ENCODE measurements at regions not wholly inside any gene's neighbourhood (a gene's known extent, or its start where the extent isn't known, plus 50 kb on each side); places are given as distances from the start of the nearest gene placed in this dataset.

GRCh38 chr15:38182900-38183299 is 69.7 kb upstream of the SPRED1 start:
- no peak overlapping the region for H3K4me2 ChIP-seq (ENCODE audit: low read length)
- H3F3A ChIP-seq (ENCODE audit: insufficient read depth, low read length, poor library complexity, severe bottlenecking), result no peaks in the 10 kb centered on the region
- TF ChIP-seq RAD21 (conservative IDR thresholded peaks at IDR 0.05), result no peak
- no peak for TF ChIP-seq REST (IDR thresholded peaks at IDR 0.05; ENCODE audit: borderline replicate concordance)
- TF ChIP-seq, protein P1, sequence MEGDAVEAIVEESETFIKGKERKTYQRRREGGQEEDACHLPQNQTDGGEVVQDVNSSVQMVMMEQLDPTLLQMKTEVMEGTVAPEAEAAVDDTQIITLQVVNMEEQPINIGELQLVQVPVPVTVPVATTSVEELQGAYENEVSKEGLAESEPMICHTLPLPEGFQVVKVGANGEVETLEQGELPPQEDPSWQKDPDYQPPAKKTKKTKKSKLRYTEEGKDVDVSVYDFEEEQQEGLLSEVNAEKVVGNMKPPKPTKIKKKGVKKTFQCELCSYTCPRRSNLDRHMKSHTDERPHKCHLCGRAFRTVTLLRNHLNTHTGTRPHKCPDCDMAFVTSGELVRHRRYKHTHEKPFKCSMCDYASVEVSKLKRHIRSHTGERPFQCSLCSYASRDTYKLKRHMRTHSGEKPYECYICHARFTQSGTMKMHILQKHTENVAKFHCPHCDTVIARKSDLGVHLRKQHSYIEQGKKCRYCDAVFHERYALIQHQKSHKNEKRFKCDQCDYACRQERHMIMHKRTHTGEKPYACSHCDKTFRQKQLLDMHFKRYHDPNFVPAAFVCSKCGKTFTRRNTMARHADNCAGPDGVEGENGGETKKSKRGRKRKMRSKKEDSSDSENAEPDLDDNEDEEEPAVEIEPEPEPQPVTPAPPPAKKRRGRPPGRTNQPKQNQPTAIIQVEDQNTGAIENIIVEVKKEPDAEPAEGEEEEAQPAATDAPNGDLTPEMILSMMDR (IDR thresholded peaks at IDR 0.05; ENCODE audit: poor library complexity, severe bottlenecking), result no peak
- TF ChIP-seq MXI1 (conservative IDR thresholded peaks at IDR 0.05; ENCODE audit: poor library complexity, severe bottlenecking), result no peak
- no peak for TF ChIP-seq EZH2 (IDR thresholded peaks at IDR 0.05; ENCODE audit: borderline replicate concordance, insufficient read depth, low read length, poor library complexity, severe bottlenecking)
- TF ChIP-seq EP300 (conservative IDR thresholded peaks at IDR 0.05; ENCODE audit: poor library complexity, severe bottlenecking), result no peak
- no peak for TF ChIP-seq SMC3 (conservative IDR thresholded peaks at IDR 0.05; ENCODE audit: poor library complexity)
- no peak for TF ChIP-seq POLR2AphosphoS5 (IDR thresholded peaks at IDR 0.05)
- TF ChIP-seq TAF1 (IDR thresholded peaks at IDR 0.05; ENCODE audit: low read depth), result no peak
- H4K20me1 ChIP-seq (ENCODE audit: insufficient read depth), result no peaks in the 10 kb centered on the region
- no peak overlapping the region for H3K4me3 ChIP-seq (ENCODE audit: low read length)
- no peaks in the 10 kb centered on the region for H3K27me3 ChIP-seq (ENCODE audit: insufficient read depth, low read depth, low read length)
- no peaks in the 10 kb centered on the region for H3K79me2 ChIP-seq (replicated peaks; ENCODE audit: insufficient read depth, low read length)
- H3K36me3 ChIP-seq (ENCODE audit: insufficient read depth, low read length), result no peaks in the 10 kb centered on the region
- H3K9ac ChIP-seq (ENCODE audit: low read length), result no peak overlapping the region
- no peaks in the 10 kb centered on the region for H3K9me3 ChIP-seq (ENCODE audit: low read length)
- H3K9me2 ChIP-seq (ENCODE audit: insufficient read depth, low read length), result no peaks in the 10 kb centered on the region
- H2AFZ ChIP-seq (ENCODE audit: low read depth, low read length), result no peak overlapping the region
- no peak overlapping the region for H3K27ac ChIP-seq (ENCODE audit: low read length)

DNA sequence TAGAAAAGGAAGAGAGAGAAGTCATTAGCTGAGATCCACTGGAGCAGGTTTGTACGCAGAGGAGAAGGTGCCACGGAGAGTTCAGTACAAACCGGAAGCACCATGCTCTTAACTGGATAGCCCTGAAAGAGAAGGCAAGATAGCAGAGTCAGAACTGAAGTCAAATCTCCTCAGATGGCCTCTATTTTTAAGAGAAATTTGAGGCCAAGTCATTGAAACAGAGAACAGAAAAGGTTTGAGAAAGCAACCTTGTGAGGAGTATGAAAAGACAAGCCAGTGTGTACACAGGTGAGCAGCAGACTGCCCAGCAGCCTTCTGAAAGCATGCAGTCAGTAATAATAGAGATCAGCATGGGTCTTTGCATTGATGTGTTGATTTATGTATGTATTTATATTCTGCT is 66.1 kb upstream of the SPRED1 start:
- Histone ChIP-seq H3K9ac (ENCODE audit: low read length) (no peak overlapping the region), H3K4me3 (ENCODE audit: low read length) (no peak overlapping the region), H3K9me3 (ENCODE audit: low read length) (no peaks in the 10 kb centered on the region), H3K79me2 (replicated peaks; ENCODE audit: insufficient read depth, low read length) (no peaks in the 10 kb centered on the region), H3F3A (ENCODE audit: insufficient read depth, low read length, poor library complexity, severe bottlenecking) (no peaks in the 10 kb centered on the region), H3K36me3 (ENCODE audit: insufficient read depth, low read length) (no peaks in the 10 kb centered on the region), H3K9me2 (ENCODE audit: insufficient read depth, low read length) (no peaks in the 10 kb centered on the region), H3K27me3 (ENCODE audit: insufficient read depth, low read depth, low read length) (no peaks in the 10 kb centered on the region), H4K20me1 (ENCODE audit: insufficient read depth) (no peaks in the 10 kb centered on the region), H2AFZ (ENCODE audit: low read depth, low read length) (no peak overlapping the region), H3K27ac (ENCODE audit: low read length) (no peak overlapping the region), H3K4me2 (ENCODE audit: low read length) (no peak overlapping the region)
- TF ChIP-seq SMC3 (conservative IDR thresholded peaks at IDR 0.05; ENCODE audit: poor library complexity) (no peak), EZH2 (IDR thresholded peaks at IDR 0.05; ENCODE audit: borderline replicate concordance, insufficient read depth, low read length, poor library complexity, severe bottlenecking) (no peak)

Data from neural cell (in vitro differentiated cells).